Stimulated activated CD8-positive, alpha-beta memory T cell treated with anti-CD3 and anti-CD28 coated beads, Interleukin-15, amount 100 ng/mL, for 24 hours (primary cell): ENCODE measurements at regions not wholly inside any gene's neighbourhood (a gene's known extent, or its start where the extent isn't known, plus 50 kb on each side); places are given as distances from the start of the nearest gene placed in this dataset.

Source experiments
- DNase-seq: peaks from one replicate; pipeline ENCODE4 v3.0.0-alpha.2; 2020; ENCODE audit warnings: low read depth

- DNase-seq = no peak
Observed at GRCh38 chr5:89470658-89471057, 587.7 kb upstream of the MEF2C start.

DNA sequence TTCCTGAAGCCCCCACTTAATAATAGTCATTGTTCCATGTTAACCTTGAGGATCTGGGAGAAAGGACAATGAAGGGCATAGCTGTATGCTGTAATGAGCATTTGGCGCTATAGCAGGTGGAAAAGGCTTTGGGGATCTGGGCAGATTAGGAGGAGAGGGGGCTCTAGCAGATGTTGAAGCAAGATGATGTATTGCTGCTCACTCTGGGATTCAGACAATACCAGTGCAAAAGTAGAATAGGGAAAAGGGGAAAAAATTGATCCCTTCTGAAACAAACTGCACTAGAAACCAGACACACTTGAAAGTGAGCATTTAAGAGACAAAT, 575.3 kb upstream of the MEF2C start:
- DNase-seq = no peak

- DNase-seq = no peak
Observed at GRCh38 chr5:89457411-89458331, 574.7 kb upstream of the MEF2C start.

DNA sequence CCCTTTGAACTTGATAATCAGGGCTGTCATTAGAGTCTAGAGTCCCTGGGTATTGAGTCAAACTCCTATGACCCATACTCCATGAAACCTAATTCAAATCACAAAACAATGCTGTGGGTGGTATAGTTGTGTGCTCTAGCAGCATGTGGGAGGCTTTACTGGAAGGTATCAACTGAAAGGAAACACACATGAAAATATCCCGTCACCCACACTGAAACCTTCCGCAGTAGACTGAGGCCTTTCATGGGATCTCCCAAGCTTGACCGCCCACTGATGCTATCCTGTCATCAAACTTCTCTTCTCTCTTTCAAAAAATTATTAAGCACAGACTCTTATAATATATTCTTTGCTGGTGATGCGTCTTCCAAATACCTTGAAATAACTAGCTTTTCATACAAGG, 569.1 kb upstream of the MEF2C start:
- DNase-seq = no peak

- no peak for DNase-seq
Observed at GRCh38 chr5:89451263-89451662, 568.3 kb upstream of the MEF2C start.

- DNase-seq = no peak
Observed at GRCh38 chr5:89450149-89450538, 567.2 kb upstream of the MEF2C start.

- no peak for DNase-seq
Observed at GRCh38 chr5:89449392-89450148, 566.6 kb upstream of the MEF2C start.

DNA sequence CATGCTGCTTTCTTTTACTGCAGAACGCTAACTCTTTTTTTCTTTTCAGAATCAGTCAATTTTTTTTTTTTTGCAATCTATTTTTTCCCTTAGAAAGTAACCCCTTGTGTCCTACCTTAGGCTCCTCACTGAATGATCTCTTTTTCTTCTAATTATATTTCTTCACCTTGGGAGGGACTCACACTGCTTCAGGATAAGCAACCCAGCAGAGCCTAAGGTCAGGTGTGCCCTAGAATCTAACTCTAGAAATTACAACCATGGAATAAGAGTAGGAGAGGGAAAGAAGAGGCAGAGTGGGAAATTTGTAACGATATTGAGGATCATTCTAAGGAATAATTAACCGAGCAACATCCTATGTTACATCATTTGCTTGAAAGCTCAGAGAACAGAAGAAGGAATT, 564.0 kb upstream of the MEF2C start:
- no peak for DNase-seq

- no peak for DNase-seq
Observed at GRCh38 chr5:89445106-89445745, 562.2 kb upstream of the MEF2C start.

GRCh38 chr5:89444088-89444487, 561.1 kb upstream of the MEF2C start:
- DNase-seq = no peak

DNA sequence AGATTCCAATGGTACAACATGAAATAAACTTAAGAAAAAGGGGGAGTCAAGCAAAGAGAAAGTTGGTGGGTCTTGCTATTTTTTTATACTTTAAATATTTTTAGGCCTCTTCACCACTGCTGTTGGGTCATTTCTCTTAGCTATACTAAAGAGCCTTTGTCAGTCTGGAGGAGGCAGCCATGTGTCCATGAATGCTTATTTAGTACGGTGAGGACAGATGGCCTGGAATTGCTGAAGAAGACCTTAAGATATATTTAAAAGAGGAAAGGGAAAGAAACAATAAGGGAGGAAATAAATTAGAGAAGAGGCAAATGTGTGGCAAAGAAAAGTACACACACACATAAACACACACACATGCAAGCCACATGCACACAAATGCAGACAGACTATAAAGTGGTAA, 560.5 kb upstream of the MEF2C start:
- DNase-seq = no peak

DNA sequence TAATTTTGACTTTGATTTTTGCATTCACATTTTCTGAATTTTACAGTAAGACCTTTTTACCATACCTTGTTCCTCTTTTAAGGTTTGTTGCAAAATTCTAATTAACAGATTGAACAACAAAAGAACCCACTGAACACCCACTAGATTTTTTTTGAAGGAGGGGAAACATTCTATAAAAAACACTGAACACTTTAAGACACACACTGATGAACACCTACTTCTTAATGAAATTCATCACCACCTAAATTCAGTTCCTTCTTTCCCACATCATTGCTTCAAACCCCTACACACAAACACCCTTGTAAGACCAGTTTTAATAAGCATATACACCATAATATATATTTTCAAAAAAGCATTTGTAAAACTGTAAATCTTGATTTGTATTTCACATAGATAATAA, 559.0 kb upstream of the MEF2C start:
- no peak for DNase-seq

DNA sequence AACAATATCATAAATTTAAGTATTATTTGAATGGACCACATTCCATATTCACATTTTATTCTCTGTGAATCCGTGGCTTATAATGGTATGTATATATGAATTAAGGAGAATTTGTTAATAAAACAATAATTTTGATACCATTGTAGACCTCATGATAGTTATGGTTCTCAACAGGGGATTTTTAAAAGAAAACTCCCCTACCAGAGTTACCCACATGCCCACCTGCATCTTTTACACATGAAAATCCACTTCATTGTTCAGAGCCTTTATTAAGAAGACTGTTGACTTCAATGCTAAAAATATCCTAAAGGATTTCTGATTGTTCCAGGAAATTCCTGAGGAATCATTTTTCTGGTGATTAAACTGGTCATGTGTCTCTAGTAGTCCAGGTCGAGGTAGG, 557.7 kb upstream of the MEF2C start:
- no peak for DNase-seq

- no peak for DNase-seq
Observed at GRCh38 chr5:89437450-89438435, 554.8 kb upstream of the MEF2C start.

DNA sequence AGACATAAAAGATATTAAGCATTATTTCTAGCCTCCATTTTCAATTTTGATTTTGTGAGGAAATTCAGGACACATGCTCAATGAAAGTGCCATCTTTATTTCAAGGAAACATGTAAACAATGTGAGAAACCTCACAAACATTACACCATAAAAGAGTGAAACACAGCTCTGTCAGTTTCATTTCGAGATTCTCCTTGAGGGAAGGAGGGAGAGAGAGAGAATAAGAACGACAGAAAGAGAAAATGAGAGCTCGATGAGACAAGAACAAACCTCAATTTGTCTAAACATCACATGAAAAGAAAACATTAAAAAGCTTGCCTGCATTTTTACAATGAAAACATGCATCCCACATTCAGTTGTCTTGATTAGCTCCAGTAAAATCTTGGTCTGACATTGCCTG, 553.5 kb upstream of the MEF2C start:
- DNase-seq = no peak

DNA sequence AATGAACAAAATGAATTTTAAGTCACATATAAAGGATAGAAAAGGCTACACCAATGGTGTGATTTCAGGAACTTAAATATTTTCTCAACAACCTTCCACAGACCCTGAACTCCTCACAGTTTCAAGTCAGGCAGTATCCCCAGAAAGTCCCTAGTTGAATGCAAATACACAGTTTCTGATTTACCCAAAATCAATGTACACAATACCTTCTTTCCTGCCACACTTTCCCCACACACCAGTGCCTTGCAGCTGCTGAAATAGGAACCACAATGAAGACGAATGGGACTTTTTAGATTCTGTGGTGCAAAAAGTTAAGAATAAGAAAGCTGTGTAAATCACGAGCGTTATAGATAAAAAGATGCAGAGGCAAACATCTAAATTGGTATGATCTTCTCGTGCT, 552.4 kb upstream of the MEF2C start:
- DNase-seq = no peak

DNA sequence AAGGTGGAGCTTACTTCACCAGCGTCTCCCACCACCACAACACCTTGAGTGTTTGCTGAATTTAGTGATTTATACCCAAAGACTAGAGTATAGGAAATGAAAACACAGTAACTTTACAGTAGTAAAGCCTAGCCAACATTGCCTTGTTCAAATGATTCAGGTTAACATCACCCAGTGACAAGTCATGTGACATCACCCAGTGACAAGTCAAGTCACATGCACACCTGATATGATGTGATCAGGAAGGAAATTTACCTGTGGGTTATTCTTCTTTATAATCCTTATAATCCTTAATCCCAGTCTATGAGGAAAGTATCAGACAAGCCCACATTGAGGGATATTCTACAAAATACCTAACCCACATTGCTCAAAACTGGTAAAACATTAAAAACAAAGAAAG, 545.6 kb upstream of the MEF2C start:
- no peak for DNase-seq

DNA sequence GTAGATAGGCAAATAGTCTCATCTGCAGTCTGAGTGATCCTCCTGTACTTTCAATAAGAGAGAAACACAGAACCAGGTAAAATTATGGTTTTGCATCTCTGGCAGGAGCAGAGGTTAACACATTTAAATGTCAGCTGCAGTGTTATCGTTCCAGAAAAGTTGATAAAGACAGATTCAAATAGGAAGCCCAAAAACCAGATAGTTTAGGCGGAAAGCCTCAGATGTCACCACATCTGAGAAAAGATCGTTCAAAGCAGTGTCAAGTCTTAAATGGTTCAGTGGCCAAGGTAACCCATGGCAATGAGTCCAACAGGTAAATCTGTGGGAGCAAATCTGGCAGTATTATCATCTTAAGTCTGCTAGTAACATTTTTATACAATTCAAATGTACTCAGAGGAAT, 542.1 kb upstream of the MEF2C start:
- no peak for DNase-seq

DNA sequence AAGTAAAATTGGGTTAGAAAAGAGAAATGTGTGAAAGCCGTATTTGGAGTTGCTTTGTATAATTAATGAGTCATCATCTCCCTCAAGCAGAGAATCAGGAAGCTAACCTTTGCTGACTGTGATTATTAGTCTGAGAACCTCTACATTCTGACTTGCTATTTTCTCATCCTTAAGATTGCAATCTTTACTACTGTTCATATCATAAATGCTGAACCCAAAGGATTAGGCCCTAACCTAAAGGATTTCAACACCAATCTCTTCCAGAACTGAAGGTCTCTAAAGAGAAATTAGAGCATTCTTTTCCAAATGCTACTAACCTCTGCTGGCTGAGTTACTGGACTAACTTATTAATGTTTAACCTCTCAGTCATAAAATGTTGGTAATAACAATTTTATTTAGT, 538.1 kb upstream of the MEF2C start:
- DNase-seq = no peak

- no peak for DNase-seq
Observed at GRCh38 chr5:89418407-89419085, 535.6 kb upstream of the MEF2C start.

- no peak for DNase-seq
Observed at GRCh38 chr5:89417990-89418389, 535.0 kb upstream of the MEF2C start.
